LNCaP clone FGC (cell line): ENCODE measurements at regions not wholly inside any gene's neighbourhood (a gene's known extent, or its start where the extent isn't known, plus 50 kb on each side); places are given as distances from the start of the nearest gene placed in this dataset.

ENCODE experiments used
- DNase-seq: peaks from one replicate; pipeline ENCODE4 v3.0.0-alpha.2; 2011; ENCODE audit warnings: low read depth
- H3K4me3 ChIP-seq: 2 replicates; pipeline ENCODE4 v1.5.1; 2011; ENCODE audit warnings: mild to moderate bottlenecking, low read depth, low read length, control low read depth
- CTCF ChIP-seq: IDR thresholded peaks from 2 replicates; pipeline ENCODE4 v1.5.1; 2012; ENCODE audit warnings: mild to moderate bottlenecking; ENCODE audit not compliant: control insufficient read depth, insufficient read depth; ENCODE audit errors: extremely low read depth

GRCh38 chr11:127624306-127624856, 623.8 kb upstream of the KIRREL3 start:
- H3K4me3 ChIP-seq: no peak overlapping the region
- TF ChIP-seq CTCF: no peak
- DNase-seq: no peak

- H3K4me3 ChIP-seq: no peak overlapping the region
- no peak for TF ChIP-seq CTCF
- DNase-seq: no peak
These were observed 622.1 kb upstream of the KIRREL3 start for GRCh38 chr11:127622686-127623085.

GRCh38 chr11:127620671-127621070, 620.1 kb upstream of the KIRREL3 start:
- DNase-seq: no peak
- H3K4me3 ChIP-seq: no peak overlapping the region
- TF ChIP-seq CTCF: no peak

GRCh38 chr11:127619946-127620345, 619.4 kb upstream of the KIRREL3 start:
- no peak overlapping the region for H3K4me3 ChIP-seq
- DNase-seq: no peak
- no peak for TF ChIP-seq CTCF

- DNase-seq: no peak
- TF ChIP-seq CTCF: no peak
- no peak overlapping the region for H3K4me3 ChIP-seq
These were observed 618.2 kb upstream of the KIRREL3 start for GRCh38 chr11:127618721-127619120.

GRCh38 chr11:127616158-127616557, 615.6 kb upstream of the KIRREL3 start:
- no peak for DNase-seq
- H3K4me3 ChIP-seq: no peak overlapping the region
- no peak for TF ChIP-seq CTCF

- no peak for TF ChIP-seq CTCF
- H3K4me3 ChIP-seq: no peak overlapping the region
- DNase-seq: no peak
These were observed 612.0 kb upstream of the KIRREL3 start for GRCh38 chr11:127612607-127613006.
